ENCODE measurements at regions not wholly inside any gene's neighbourhood (a gene's known extent, or its start where the extent isn't known, plus 50 kb on each side); places are given as distances from the start of the nearest gene placed in this dataset.

DNA sequence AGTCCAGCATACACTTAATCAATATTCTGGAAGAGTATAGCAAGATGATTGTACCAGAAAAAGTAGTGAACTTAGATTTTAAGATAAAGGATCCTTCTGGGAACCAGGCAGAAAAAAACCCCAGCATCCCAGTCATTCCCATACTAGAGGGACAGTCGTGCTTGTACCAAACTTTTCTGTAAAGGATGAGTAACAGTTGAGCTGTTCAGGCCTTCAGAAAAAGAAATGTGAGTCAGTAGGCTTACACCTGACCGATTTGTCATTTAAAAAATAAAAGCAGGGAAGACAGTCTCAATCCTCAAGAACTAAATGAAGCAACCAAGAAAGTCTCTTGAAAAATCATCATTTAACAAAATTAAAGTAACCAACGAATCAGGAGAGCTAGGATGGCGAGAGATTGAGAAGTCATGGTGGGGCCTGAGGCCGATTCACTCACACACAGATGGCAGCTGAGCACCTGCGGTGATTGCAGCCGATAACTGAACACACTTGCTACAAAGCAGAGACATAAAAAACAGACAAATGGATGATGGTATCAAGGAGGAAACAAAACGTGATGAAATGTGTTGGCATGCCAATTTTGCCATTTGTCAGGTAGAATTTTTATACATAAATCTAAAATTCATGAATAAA is 170.0 kb upstream of the ALKAL2 start:
- H3K4me1 ChIP-seq: no peaks in the 10 kb centered on the region
- H3K4me3 ChIP-seq: no peak overlapping the region
- DNase-seq: no peak
- intact Hi-C loops (cut with DNase I): no loop called here
- H3K27me3 ChIP-seq: no peaks in the 10 kb centered on the region
- 65 to 71% methylated on average over 8 of the region's 8 CpGs for WGBS, 2 donors
- H3K36me3 ChIP-seq (replicated peaks in 1 of 2; ENCODE audit: insufficient read depth in 1 of 2, low read depth in 2 of 2): no peaks in the 10 kb centered on the region
- TF ChIP-seq POLR2A (IDR thresholded peaks at IDR 0.05): no peak
- TF ChIP-seq, protein P1, sequence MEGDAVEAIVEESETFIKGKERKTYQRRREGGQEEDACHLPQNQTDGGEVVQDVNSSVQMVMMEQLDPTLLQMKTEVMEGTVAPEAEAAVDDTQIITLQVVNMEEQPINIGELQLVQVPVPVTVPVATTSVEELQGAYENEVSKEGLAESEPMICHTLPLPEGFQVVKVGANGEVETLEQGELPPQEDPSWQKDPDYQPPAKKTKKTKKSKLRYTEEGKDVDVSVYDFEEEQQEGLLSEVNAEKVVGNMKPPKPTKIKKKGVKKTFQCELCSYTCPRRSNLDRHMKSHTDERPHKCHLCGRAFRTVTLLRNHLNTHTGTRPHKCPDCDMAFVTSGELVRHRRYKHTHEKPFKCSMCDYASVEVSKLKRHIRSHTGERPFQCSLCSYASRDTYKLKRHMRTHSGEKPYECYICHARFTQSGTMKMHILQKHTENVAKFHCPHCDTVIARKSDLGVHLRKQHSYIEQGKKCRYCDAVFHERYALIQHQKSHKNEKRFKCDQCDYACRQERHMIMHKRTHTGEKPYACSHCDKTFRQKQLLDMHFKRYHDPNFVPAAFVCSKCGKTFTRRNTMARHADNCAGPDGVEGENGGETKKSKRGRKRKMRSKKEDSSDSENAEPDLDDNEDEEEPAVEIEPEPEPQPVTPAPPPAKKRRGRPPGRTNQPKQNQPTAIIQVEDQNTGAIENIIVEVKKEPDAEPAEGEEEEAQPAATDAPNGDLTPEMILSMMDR (IDR thresholded peaks at IDR 0.05): no peak
- no peak for ATAC-seq
- H3K9me3 ChIP-seq: no peaks in the 10 kb centered on the region
- H3K27ac ChIP-seq: no peak overlapping the region

DNA sequence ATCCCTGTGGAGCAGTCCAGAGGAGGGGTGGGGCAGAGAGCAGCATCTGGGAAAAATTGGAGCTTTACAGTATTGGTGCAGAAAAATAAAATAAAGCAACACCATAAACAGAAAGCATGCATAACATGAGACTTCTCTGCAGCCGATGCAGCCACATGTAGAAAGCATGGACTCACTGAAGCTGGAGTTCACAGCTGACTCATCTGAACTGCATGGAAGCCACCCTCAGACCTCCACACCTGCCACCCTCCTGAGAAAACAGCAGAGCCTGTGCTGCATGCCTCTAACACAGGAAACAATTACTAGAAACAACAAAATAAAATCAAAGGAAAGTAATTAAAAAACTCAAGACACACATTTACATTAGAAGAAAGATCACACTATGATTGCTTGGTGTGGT is 169.4 kb upstream of the ALKAL2 start:
- TF ChIP-seq, protein P1 (IDR thresholded peaks at IDR 0.05): no peak
- TF ChIP-seq POLR2A (IDR thresholded peaks at IDR 0.05): no peak
- Histone ChIP-seq H3K4me1 (no peaks in the 10 kb centered on the region), H3K27ac (no peak overlapping the region), H3K4me3 (no peak overlapping the region), H3K36me3 (replicated peaks in 1 of 2; ENCODE audit: insufficient read depth in 1 of 2, low read depth in 2 of 2) (no peaks in the 10 kb centered on the region), H3K9me3 (no peaks in the 10 kb centered on the region), H3K27me3 (no peaks in the 10 kb centered on the region)
- intact Hi-C loops (cut with DNase I): no loop called here
- ATAC-seq (no peak), DNase-seq (no peak)
- 82% methylated on average over 1 of the region's 1 CpG for WGBS, 2 donors

DNA sequence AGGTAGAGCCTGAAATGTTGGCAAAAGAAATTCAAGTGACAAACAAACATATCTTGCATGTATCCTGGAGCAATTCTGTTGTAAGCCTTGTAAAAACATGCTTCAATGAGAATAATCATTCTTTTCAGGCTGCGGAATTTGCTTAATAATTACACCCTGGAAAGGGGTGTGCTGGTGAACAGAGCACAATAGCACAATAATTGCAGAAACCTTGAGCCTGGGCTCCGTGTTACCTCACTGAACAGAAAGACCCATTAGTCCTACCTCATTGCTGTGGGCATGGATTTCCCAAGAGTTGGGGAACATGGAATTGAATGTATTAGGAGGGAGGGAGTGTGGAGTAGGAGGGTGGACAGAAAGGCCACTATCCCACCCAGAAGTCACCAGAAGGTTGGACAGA is 168.0 kb upstream of the ALKAL2 start:
- WGBS, 2 donors: 44 to 78% methylated on average over 2 of the region's 2 CpGs
- DNase-seq: no peak
- ATAC-seq: peak; percentile 85
- Histone ChIP-seq H3K4me1 (no peaks in the 10 kb centered on the region), H3K27ac (peak overlapping the region in 1 of 4 donors; percentile 34), H3K27me3 (no peaks in the 10 kb centered on the region), H3K36me3 (replicated peaks in 1 of 2; ENCODE audit: insufficient read depth in 1 of 2, low read depth in 2 of 2) (no peaks in the 10 kb centered on the region), H3K9me3 (no peaks in the 10 kb centered on the region), H3K4me3 (no peak overlapping the region)
- intact Hi-C loops (cut with DNase I): no loop called here
- TF ChIP-seq POLR2A (IDR thresholded peaks at IDR 0.05): no peak
- TF ChIP-seq, protein P1 (IDR thresholded peaks at IDR 0.05): no peak

DNA sequence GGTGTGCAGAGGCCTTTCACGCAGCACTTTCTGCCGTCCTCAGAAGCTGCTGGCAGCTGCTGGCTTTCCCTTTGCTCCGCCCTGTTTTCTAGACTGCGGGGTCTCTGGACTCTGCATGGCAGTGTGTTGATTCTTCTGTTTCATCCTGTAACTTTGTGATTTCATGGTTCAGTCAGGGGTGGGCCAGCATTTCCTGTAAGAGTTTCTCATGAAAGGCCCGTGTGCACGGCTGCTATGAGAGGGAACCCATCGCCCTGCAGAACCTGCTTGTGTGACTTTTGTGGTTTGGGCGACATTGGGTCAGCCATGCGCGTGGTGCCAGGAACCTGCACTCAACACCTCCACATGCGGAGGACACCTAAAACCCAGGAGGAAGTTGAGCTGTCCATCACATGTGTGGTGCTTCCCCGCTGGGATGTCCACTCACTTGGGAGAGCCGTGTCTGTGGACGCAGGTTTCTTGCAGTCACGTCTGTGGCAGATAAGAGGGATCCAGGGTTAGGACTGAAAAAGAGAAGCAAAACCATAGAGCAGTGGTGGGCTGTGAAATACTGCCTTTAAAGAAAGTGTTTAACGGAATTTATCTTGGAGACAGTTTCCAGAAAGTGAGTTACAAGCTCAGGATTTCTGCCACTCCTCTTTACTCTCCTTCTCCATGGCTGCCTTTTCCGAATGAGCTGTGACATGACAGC is 167.3 kb upstream of the ALKAL2 start:
- WGBS, 2 donors: 77 to 79% methylated on average over 16 to 17 of the region's 17 CpGs
- H3K36me3 ChIP-seq (replicated peaks in 1 of 2; ENCODE audit: insufficient read depth in 1 of 2, low read depth in 2 of 2): no peaks in the 10 kb centered on the region
- DNase-seq: no peak
- no peak overlapping the region for H3K27ac ChIP-seq
- H3K4me3 ChIP-seq: no peak overlapping the region
- no peaks in the 10 kb centered on the region for H3K27me3 ChIP-seq
- TF ChIP-seq, protein P1 (IDR thresholded peaks at IDR 0.05): no peak
- TF ChIP-seq POLR2A (IDR thresholded peaks at IDR 0.05): no peak
- intact Hi-C loops (cut with DNase I): no loop called here
- no peaks in the 10 kb centered on the region for H3K4me1 ChIP-seq
- no peak for ATAC-seq
- H3K9me3 ChIP-seq: no peaks in the 10 kb centered on the region

DNA sequence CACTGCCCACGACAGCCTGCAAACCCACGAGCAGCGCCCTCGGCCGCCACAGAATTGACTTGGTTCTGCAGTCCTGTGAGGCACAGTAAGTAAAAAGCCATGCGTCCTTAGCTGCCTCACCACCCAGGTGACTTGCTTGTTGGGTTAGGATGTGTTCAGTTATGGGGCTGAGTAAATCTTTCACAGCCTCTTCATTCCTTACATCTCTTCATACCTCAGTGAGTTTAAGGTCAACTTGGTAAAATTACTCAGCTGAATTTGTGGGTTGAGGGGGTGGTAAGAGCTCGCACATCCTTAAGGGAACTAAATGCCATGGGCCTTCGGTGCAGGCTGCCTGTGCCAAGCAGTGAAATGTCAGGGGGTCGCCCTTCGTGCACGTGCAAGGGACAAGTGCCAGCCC is 165.2 kb upstream of the ALKAL2 start:
- H3K9me3 ChIP-seq: no peaks in the 10 kb centered on the region
- H3K36me3 ChIP-seq (replicated peaks in 1 of 2; ENCODE audit: insufficient read depth in 1 of 2, low read depth in 2 of 2): no peaks in the 10 kb centered on the region
- ATAC-seq (no peak), DNase-seq (no peak)
- no peak for TF ChIP-seq POLR2A (IDR thresholded peaks at IDR 0.05)
- TF ChIP-seq, protein P1 (IDR thresholded peaks at IDR 0.05): no peak
- no peak overlapping the region for H3K27ac ChIP-seq
- WGBS, 2 donors: 77 to 79% methylated on average over 6 to 11 of the region's 11 CpGs
- H3K27me3 ChIP-seq: no peaks in the 10 kb centered on the region
- H3K4me1 ChIP-seq: peaks cover 10% of the 10 kb centered on the region
- intact Hi-C loops (cut with DNase I): no loop called here
- H3K4me3 ChIP-seq: no peak overlapping the region

Data from body of pancreas (tissue), 4 donors.